Upper lobe of right lung (tissue), 1 donor: ENCODE measurements at regions not wholly inside any gene's neighbourhood (a gene's known extent, or its start where the extent isn't known, plus 50 kb on each side); places are given as distances from the start of the nearest gene placed in this dataset.
"Not testable (repeated sequence)": the region's sequence is repeated elsewhere in the genome, so short reads cannot be mapped to it uniquely, and the experiment has no call there.

ENCODE experiments used
- ATAC-seq: fragments of 200-7000 bp; cut with Tn5 transposase; one replicate; pipeline ENCODE4 v1.9.1; 2020; ENCODE audit warnings: mild to moderate bottlenecking, moderate library complexity
- DNase-seq: peaks from one replicate; pipeline ENCODE4 v3.0.0-alpha.2; 2020
- H3K27ac ChIP-seq: fragments of 200-600 bp; one replicate; pipeline ENCODE4 v1.8.0; 2022
- H3K27me3 ChIP-seq: fragments of 200-600 bp; one replicate; pipeline ENCODE4 v1.8.0; 2022; ENCODE audit warnings: mild to moderate bottlenecking
- H3K36me3 ChIP-seq: fragments of 200-600 bp; one replicate; pipeline ENCODE4 v1.8.0; 2022
- H3K4me1 ChIP-seq: fragments of 200-600 bp; one replicate; pipeline ENCODE4 v1.8.0; 2022
- H3K4me3 ChIP-seq: fragments of 200-600 bp; one replicate; pipeline ENCODE4 v1.8.0; 2022; ENCODE audit warnings: mild to moderate bottlenecking
- H3K9me3 ChIP-seq: fragments of 200-600 bp; one replicate; pipeline ENCODE4 v1.8.0; 2022
- CTCF ChIP-seq: fragments of 200-600 bp; IDR thresholded peaks from one replicate; pipeline ENCODE4 v1.8.0; 2022; ENCODE audit warnings: antibody characterized with exemption
- intact Hi-C: fragments of 100-400 bp; cut with DNase I; formaldehyde crosslinking; loops from one replicate; pipeline ENCODE4 v1.11.0; 2022
- donor health status: DM: no; HTN: yes; CAD: no; lungs with severe emphysema.

GRCh38 chr13:44796597-44797490 is 192.4 kb downstream of the NUFIP1 start:
- H3K27ac ChIP-seq, result no peak overlapping the region

GRCh38 chr13:44796039-44796438 is 193.2 kb downstream of the NUFIP1 start:
- H3K36me3 ChIP-seq, ATAC-seq, DNase-seq, H3K27me3 ChIP-seq, H3K4me3 ChIP-seq, H3K27ac ChIP-seq, H3K9me3 ChIP-seq, H3K4me1 ChIP-seq, intact Hi-C loops: not testable (repeated sequence)

More at GRCh38 chr13:44796597-44797490, 192.4 kb downstream of the NUFIP1 start:
- DNase-seq (no peak), ATAC-seq (peak; percentile 62)
- Histone ChIP-seq H3K4me1 (peaks cover under 1% of the 10 kb centered on the region), H3K36me3 (no peaks in the 10 kb centered on the region), H3K27me3 (no peaks in the 10 kb centered on the region), H3K4me3 (no peak overlapping the region), H3K9me3 (no peaks in the 10 kb centered on the region)
- TF ChIP-seq CTCF, result no peak
- intact Hi-C loops, result no loop called here

DNA sequence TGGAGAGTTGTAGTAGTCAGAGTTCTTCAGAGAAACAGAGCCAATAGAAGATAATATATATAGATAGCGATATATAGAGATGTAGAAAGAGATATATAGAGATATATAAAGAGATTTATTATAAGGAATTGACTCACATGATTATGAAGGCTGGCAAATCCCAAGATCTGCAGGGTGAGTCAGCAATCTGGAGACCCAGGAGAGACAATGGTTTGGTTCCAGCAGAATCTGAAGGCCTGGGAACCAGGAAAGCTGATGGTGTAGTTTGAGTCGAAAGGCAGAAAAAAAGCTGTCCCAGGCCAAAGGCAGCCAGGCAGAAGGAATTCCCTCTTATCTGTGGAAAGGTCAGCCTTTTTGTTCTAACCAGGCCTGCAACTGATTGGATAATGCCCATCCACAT is 194.1 kb downstream of the NUFIP1 start:
- Histone ChIP-seq H3K36me3 (no peaks in the 10 kb centered on the region), H3K27ac (no peak overlapping the region), H3K9me3 (no peaks in the 10 kb centered on the region), H3K27me3 (no peaks in the 10 kb centered on the region), H3K4me1 (no peaks in the 10 kb centered on the region), H3K4me3 (no peak overlapping the region)
- TF ChIP-seq CTCF, result no peak
- intact Hi-C loops, result no loop called here
- no peak for ATAC-seq
- no peak for DNase-seq

DNA sequence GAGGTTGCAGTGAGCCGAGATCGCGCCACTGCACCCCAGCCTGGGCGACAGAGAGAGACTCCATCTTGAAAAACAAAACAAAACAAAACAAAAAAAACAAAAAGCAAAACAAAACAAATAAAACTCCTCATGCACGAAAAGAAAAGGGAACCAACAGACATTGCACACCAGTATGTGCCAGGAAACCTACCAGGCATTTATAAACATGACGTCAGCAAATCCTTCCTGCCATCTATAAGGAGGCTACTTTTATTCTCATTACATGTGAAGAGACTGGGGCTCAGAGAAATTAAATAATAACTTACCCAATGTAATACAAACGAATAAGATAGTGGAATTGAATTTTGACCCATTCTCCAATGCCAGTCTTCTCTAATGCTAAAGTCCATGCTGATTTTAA is 197.2 kb downstream of the NUFIP1 start:
- H3K9me3 ChIP-seq, result no peaks in the 10 kb centered on the region
- no peak overlapping the region for H3K4me3 ChIP-seq
- no peak overlapping the region for H3K27ac ChIP-seq
- no peak for ATAC-seq
- H3K27me3 ChIP-seq, result no peaks in the 10 kb centered on the region
- no peaks in the 10 kb centered on the region for H3K36me3 ChIP-seq
- TF ChIP-seq CTCF, result no peak
- intact Hi-C loops, result no loop called here
- DNase-seq, result no peak
- H3K4me1 ChIP-seq, result no peaks in the 10 kb centered on the region

DNA sequence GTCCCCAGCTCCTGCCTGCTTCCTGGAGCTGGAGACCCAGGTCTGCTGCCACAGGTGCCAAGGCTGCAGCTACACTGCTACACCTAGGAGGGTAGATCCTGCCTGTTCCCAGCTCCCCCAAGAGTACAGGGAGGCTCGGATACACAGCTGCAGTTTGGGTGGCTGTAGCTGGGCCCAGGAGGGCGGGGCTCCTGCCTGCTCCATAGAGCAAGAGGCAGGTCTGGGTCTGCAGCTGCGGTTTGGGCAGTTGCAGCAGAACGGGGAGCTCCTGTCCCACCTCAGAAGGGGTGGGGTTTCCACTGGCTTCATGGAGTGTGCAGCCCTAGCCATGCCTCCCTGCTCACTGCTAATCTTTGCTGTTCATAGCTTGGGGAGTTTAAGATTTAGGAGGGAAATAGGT is 199.0 kb downstream of the NUFIP1 start:
- intact Hi-C loops, result no loop called here
- no peak overlapping the region for H3K27ac ChIP-seq
- no peaks in the 10 kb centered on the region for H3K27me3 ChIP-seq
- DNase-seq, result no peak
- H3K4me1 ChIP-seq, result no peaks in the 10 kb centered on the region
- ATAC-seq, result peak; percentile 45
- no peaks in the 10 kb centered on the region for H3K9me3 ChIP-seq
- no peaks in the 10 kb centered on the region for H3K36me3 ChIP-seq
- TF ChIP-seq CTCF, result no peak
- H3K4me3 ChIP-seq, result no peak overlapping the region

GRCh38 chr13:44787617-44788016 is 201.7 kb downstream of the NUFIP1 start:
- no peaks in the 10 kb centered on the region for H3K9me3 ChIP-seq
- H3K27ac ChIP-seq, result no peak overlapping the region
- no peak for DNase-seq
- TF ChIP-seq CTCF, result no peak
- H3K4me3 ChIP-seq, result no peak overlapping the region
- H3K36me3 ChIP-seq, result no peaks in the 10 kb centered on the region
- no peaks in the 10 kb centered on the region for H3K4me1 ChIP-seq
- intact Hi-C loops, result no loop called here
- ATAC-seq, result no peak
- no peaks in the 10 kb centered on the region for H3K27me3 ChIP-seq
